ENCODE measurements at regions not wholly inside any gene's neighbourhood (a gene's known extent, or its start where the extent isn't known, plus 50 kb on each side); places are given as distances from the start of the nearest gene placed in this dataset.
"Not testable (repeated sequence)": the region's sequence is repeated elsewhere in the genome, so short reads cannot be mapped to it uniquely, and the experiment has no call there.

- TF ChIP-seq POLR2A, CTCF (IDR thresholded peaks at IDR 0.05): not testable (repeated sequence)
These were observed 77.9 kb upstream of the FAM204A start for GRCh38 chr10:118420049-118420448.

All from Peyer's patch (tissue), 4 donors.